ENCODE measurements at regions not wholly inside any gene's neighbourhood (a gene's known extent, or its start where the extent isn't known, plus 50 kb on each side); places are given as distances from the start of the nearest gene placed in this dataset.
A peak's percentile ranks its signal among the peaks of the same experiment; 100 is the strongest.
"Not testable (repeated sequence)": the region's sequence is repeated elsewhere in the genome, so short reads cannot be mapped to it uniquely, and the experiment has no call there.

GRCh38 chr22:22369219-22369963, 124.8 kb downstream of the VPREB1 start:
- not testable (repeated sequence) for H3K4me2 ChIP-seq (ENCODE audit: low read length); H3K79me2 ChIP-seq (ENCODE audit: control insufficient read depth, insufficient read depth, low read length); H3K79me1 ChIP-seq (ENCODE audit: low read length); H3K18ac ChIP-seq (ENCODE audit: low read length); H3K36me3 ChIP-seq (ENCODE audit: control insufficient read depth, insufficient read depth, low read length); H3K4me3 ChIP-seq (ENCODE audit: low read length); H3K56ac ChIP-seq (ENCODE audit: low read length); H2BK120ac ChIP-seq (ENCODE audit: low read depth, low read length); H3K27me3 ChIP-seq (ENCODE audit: insufficient read depth, low read length, poor library complexity); H3K9ac ChIP-seq (ENCODE audit: low read length); DNase-seq; H2AK5ac ChIP-seq (ENCODE audit: low read length); H2BK15ac ChIP-seq (replicated peaks; ENCODE audit: low read depth); H3K4ac ChIP-seq (ENCODE audit: low read depth, low read length); H3K4me1 ChIP-seq (ENCODE audit: control insufficient read depth, low read depth, low read length); H2BK5ac ChIP-seq (ENCODE audit: low read length); H4K5ac ChIP-seq (ENCODE audit: low read length); H3K27ac ChIP-seq (ENCODE audit: low read depth, low read length); H4K8ac ChIP-seq (ENCODE audit: low read depth, low read length); H3K23ac ChIP-seq (ENCODE audit: low read length)
- no CpG with 5 or more reads among the region's 2 CpGs for WGBS (ENCODE audit: extremely low coverage, insufficient coverage, low lambda C conversion rate)

GRCh38 chr22:22369964-22370270, 125.3 kb downstream of the VPREB1 start:
- WGBS (ENCODE audit: extremely low coverage, insufficient coverage, low lambda C conversion rate): no CpG with 5 or more reads among the region's 4 CpGs
- H3K4me3 ChIP-seq (ENCODE audit: low read length): no peak overlapping the region
- no peak overlapping the region for H3K23ac ChIP-seq (ENCODE audit: low read length)
- H2AK5ac ChIP-seq (ENCODE audit: low read length): no peak overlapping the region
- no peak for DNase-seq
- H4K8ac ChIP-seq (ENCODE audit: low read depth, low read length): no peak overlapping the region
- no peaks in the 10 kb centered on the region for H3K79me1 ChIP-seq (ENCODE audit: low read length)
- no peaks in the 10 kb centered on the region for H3K36me3 ChIP-seq (ENCODE audit: control insufficient read depth, insufficient read depth, low read length)
- H3K56ac ChIP-seq (ENCODE audit: low read length): no peak overlapping the region
- H3K4ac ChIP-seq (ENCODE audit: low read depth, low read length): no peak overlapping the region
- no peaks in the 10 kb centered on the region for H3K79me2 ChIP-seq (ENCODE audit: control insufficient read depth, insufficient read depth, low read length)
- H3K27ac ChIP-seq (ENCODE audit: low read depth, low read length): no peak overlapping the region
- no peak overlapping the region for H3K4me2 ChIP-seq (ENCODE audit: low read length)
- no peak overlapping the region for H2BK120ac ChIP-seq (ENCODE audit: low read depth, low read length)
- H4K5ac ChIP-seq (ENCODE audit: low read length): no peak overlapping the region
- H2BK15ac ChIP-seq (replicated peaks; ENCODE audit: low read depth): no peak overlapping the region
- no peak overlapping the region for H3K18ac ChIP-seq (ENCODE audit: low read length)
- H2BK5ac ChIP-seq (ENCODE audit: low read length): no peak overlapping the region
- no peak overlapping the region for H3K9ac ChIP-seq (ENCODE audit: low read length)
- H3K4me1 ChIP-seq (ENCODE audit: control insufficient read depth, low read depth, low read length): no peaks in the 10 kb centered on the region
- peaks cover 4% of the 10 kb centered on the region for H3K27me3 ChIP-seq (ENCODE audit: insufficient read depth, low read length, poor library complexity)

DNA sequence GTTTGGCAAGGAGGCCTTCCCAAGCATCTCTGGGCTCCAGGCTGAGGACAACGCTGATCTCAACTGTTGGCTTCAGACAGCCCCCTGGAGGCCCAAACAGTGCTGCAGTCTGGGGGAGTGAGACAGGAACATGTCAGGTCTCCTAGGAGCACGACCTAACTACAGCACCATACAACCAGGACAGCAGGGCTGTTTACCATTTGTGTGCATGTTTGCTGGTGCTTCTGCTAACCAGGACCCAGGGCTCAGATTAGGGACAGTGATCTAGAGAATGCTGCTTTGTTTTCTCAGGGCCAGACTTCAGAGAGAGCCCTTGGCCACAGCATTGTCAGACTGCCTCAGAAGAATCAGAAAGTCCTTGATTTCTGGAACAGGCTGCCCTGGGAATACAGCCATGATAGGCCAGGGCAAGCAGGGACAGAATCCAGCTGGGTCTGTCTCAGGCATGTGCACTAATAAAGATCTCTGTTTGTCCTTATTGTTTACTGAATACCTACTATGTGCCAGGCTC, 126.5 kb downstream of the VPREB1 start:
- H3K18ac ChIP-seq (ENCODE audit: low read length): no peak overlapping the region
- H3K4me3 ChIP-seq (ENCODE audit: low read length): no peak overlapping the region
- H3K4ac ChIP-seq (ENCODE audit: low read depth, low read length): no peak overlapping the region
- H3K4me2 ChIP-seq (ENCODE audit: low read length): no peak overlapping the region
- H3K27ac ChIP-seq (ENCODE audit: low read depth, low read length): no peak overlapping the region
- H3K79me2 ChIP-seq (ENCODE audit: control insufficient read depth, insufficient read depth, low read length): no peaks in the 10 kb centered on the region
- no peak overlapping the region for H2BK120ac ChIP-seq (ENCODE audit: low read depth, low read length)
- no peaks in the 10 kb centered on the region for H3K36me3 ChIP-seq (ENCODE audit: control insufficient read depth, insufficient read depth, low read length)
- no peak overlapping the region for H3K23ac ChIP-seq (ENCODE audit: low read length)
- H3K27me3 ChIP-seq (ENCODE audit: insufficient read depth, low read length, poor library complexity): peaks cover 6% of the 10 kb centered on the region
- H3K79me1 ChIP-seq (ENCODE audit: low read length): no peaks in the 10 kb centered on the region
- DNase-seq: peak; percentile 53
- H3K9ac ChIP-seq (ENCODE audit: low read length): no peak overlapping the region
- no peak overlapping the region for H2BK15ac ChIP-seq (replicated peaks; ENCODE audit: low read depth)
- H3K4me1 ChIP-seq (ENCODE audit: control insufficient read depth, low read depth, low read length): no peaks in the 10 kb centered on the region
- H3K56ac ChIP-seq (ENCODE audit: low read length): no peak overlapping the region
- no peak overlapping the region for H2AK5ac ChIP-seq (ENCODE audit: low read length)
- H2BK5ac ChIP-seq (ENCODE audit: low read length): no peak overlapping the region
- no peak overlapping the region for H4K8ac ChIP-seq (ENCODE audit: low read depth, low read length)
- H4K5ac ChIP-seq (ENCODE audit: low read length): no peak overlapping the region
- WGBS (ENCODE audit: extremely low coverage, insufficient coverage, low lambda C conversion rate): no CpG with 5 or more reads among the region's 2 CpGs

DNA sequence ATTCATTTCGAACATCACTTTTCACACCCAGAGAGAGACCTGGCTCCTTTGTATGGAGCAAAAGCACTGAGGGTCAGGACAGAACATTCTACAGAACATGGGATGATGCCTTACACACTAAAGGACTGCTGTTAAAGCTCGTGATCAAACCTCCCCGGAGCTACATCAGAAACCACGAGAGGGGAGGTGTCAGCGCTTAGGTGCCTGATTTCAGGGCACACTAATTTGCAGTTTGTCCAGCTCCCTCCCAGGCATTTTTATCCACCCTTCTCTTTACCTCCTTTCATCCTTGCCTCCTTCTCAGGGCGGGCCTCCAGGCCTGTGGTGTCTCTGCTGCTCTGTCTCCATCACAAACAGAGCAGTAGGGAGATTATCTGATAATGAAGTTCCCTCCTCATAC, 127.5 kb downstream of the VPREB1 start:
- no peak for DNase-seq
- H3K56ac ChIP-seq (ENCODE audit: low read length): no peak overlapping the region
- H3K27ac ChIP-seq (ENCODE audit: low read depth, low read length): no peak overlapping the region
- no peak overlapping the region for H3K4me3 ChIP-seq (ENCODE audit: low read length)
- H2BK120ac ChIP-seq (ENCODE audit: low read depth, low read length): no peak overlapping the region
- no peak overlapping the region for H3K4ac ChIP-seq (ENCODE audit: low read depth, low read length)
- H3K79me2 ChIP-seq (ENCODE audit: control insufficient read depth, insufficient read depth, low read length): no peaks in the 10 kb centered on the region
- no peak overlapping the region for H3K18ac ChIP-seq (ENCODE audit: low read length)
- no peaks in the 10 kb centered on the region for H3K4me1 ChIP-seq (ENCODE audit: control insufficient read depth, low read depth, low read length)
- no peak overlapping the region for H3K9ac ChIP-seq (ENCODE audit: low read length)
- no peak overlapping the region for H2AK5ac ChIP-seq (ENCODE audit: low read length)
- H3K27me3 ChIP-seq (ENCODE audit: insufficient read depth, low read length, poor library complexity): peaks cover 5% of the 10 kb centered on the region
- no peak overlapping the region for H4K5ac ChIP-seq (ENCODE audit: low read length)
- H3K79me1 ChIP-seq (ENCODE audit: low read length): no peaks in the 10 kb centered on the region
- no peak overlapping the region for H3K4me2 ChIP-seq (ENCODE audit: low read length)
- H2BK15ac ChIP-seq (replicated peaks; ENCODE audit: low read depth): no peak overlapping the region
- no peaks in the 10 kb centered on the region for H3K36me3 ChIP-seq (ENCODE audit: control insufficient read depth, insufficient read depth, low read length)
- no CpG with 5 or more reads among the region's 6 CpGs for WGBS (ENCODE audit: extremely low coverage, insufficient coverage, low lambda C conversion rate)
- H3K23ac ChIP-seq (ENCODE audit: low read length): no peak overlapping the region
- H2BK5ac ChIP-seq (ENCODE audit: low read length): no peak overlapping the region
- no peak overlapping the region for H4K8ac ChIP-seq (ENCODE audit: low read depth, low read length)

GRCh38 chr22:22374163-22374562, 129.6 kb downstream of the VPREB1 start:
- WGBS (ENCODE audit: extremely low coverage, insufficient coverage, low lambda C conversion rate): no CpG with 5 or more reads among the region's 2 CpGs
- Histone ChIP-seq H3K9ac (ENCODE audit: low read length) (no peak overlapping the region), H2BK5ac (ENCODE audit: low read length) (no peak overlapping the region), H2BK15ac (replicated peaks; ENCODE audit: low read depth) (no peak overlapping the region), H3K4me3 (ENCODE audit: low read length) (no peak overlapping the region), H3K79me1 (ENCODE audit: low read length) (no peaks in the 10 kb centered on the region), H3K4me1 (ENCODE audit: control insufficient read depth, low read depth, low read length) (no peaks in the 10 kb centered on the region), H3K56ac (ENCODE audit: low read length) (no peak overlapping the region), H3K4me2 (ENCODE audit: low read length) (no peak overlapping the region), H3K36me3 (ENCODE audit: control insufficient read depth, insufficient read depth, low read length) (no peaks in the 10 kb centered on the region), H3K27ac (ENCODE audit: low read depth, low read length) (no peak overlapping the region), H2AK5ac (ENCODE audit: low read length) (no peak overlapping the region), H4K8ac (ENCODE audit: low read depth, low read length) (no peak overlapping the region), H3K79me2 (ENCODE audit: control insufficient read depth, insufficient read depth, low read length) (no peaks in the 10 kb centered on the region), H3K23ac (ENCODE audit: low read length) (no peak overlapping the region), H3K18ac (ENCODE audit: low read length) (no peak overlapping the region), H2BK120ac (ENCODE audit: low read depth, low read length) (no peak overlapping the region), H3K27me3 (ENCODE audit: insufficient read depth, low read length, poor library complexity) (peaks cover 6% of the 10 kb centered on the region), H3K4ac (ENCODE audit: low read depth, low read length) (no peak overlapping the region), H4K5ac (ENCODE audit: low read length) (no peak overlapping the region)
- DNase-seq: no peak

- H3K4ac ChIP-seq (ENCODE audit: low read depth, low read length): no peak overlapping the region
- no peaks in the 10 kb centered on the region for H3K4me1 ChIP-seq (ENCODE audit: control insufficient read depth, low read depth, low read length)
- no peaks in the 10 kb centered on the region for H3K79me1 ChIP-seq (ENCODE audit: low read length)
- no peak for DNase-seq
- no peaks in the 10 kb centered on the region for H3K36me3 ChIP-seq (ENCODE audit: control insufficient read depth, insufficient read depth, low read length)
- no peak overlapping the region for H4K5ac ChIP-seq (ENCODE audit: low read length)
- H3K18ac ChIP-seq (ENCODE audit: low read length): no peak overlapping the region
- H2AK5ac ChIP-seq (ENCODE audit: low read length): no peak overlapping the region
- no peak overlapping the region for H3K23ac ChIP-seq (ENCODE audit: low read length)
- no peaks in the 10 kb centered on the region for H3K79me2 ChIP-seq (ENCODE audit: control insufficient read depth, insufficient read depth, low read length)
- no peak overlapping the region for H3K9ac ChIP-seq (ENCODE audit: low read length)
- H2BK5ac ChIP-seq (ENCODE audit: low read length): no peak overlapping the region
- no peak overlapping the region for H3K4me3 ChIP-seq (ENCODE audit: low read length)
- H3K56ac ChIP-seq (ENCODE audit: low read length): no peak overlapping the region
- H3K27me3 ChIP-seq (ENCODE audit: insufficient read depth, low read length, poor library complexity): peaks cover 6% of the 10 kb centered on the region
- no peak overlapping the region for H3K4me2 ChIP-seq (ENCODE audit: low read length)
- no CpG with 5 or more reads among the region's 5 CpGs for WGBS (ENCODE audit: extremely low coverage, insufficient coverage, low lambda C conversion rate)
- H2BK120ac ChIP-seq (ENCODE audit: low read depth, low read length): no peak overlapping the region
- H4K8ac ChIP-seq (ENCODE audit: low read depth, low read length): no peak overlapping the region
- H2BK15ac ChIP-seq (replicated peaks; ENCODE audit: low read depth): no peak overlapping the region
- no peak overlapping the region for H3K27ac ChIP-seq (ENCODE audit: low read depth, low read length)
Measured at GRCh38 chr22:22374579-22374978, 130.0 kb downstream of the VPREB1 start.
